Activated B cell treated with CpG ODN at 0.5 μM for 24 hours (primary cell): ENCODE measurements at regions not wholly inside any gene's neighbourhood (a gene's known extent, or its start where the extent isn't known, plus 50 kb on each side); places are given as distances from the start of the nearest gene placed in this dataset.

Source experiments
- ATAC-seq: fragments of 200-7000 bp; cut with Tn5 transposase; one replicate; pipeline ENCODE4 v1.10.0; 2021; ENCODE audit warnings: low read depth, mild to moderate bottlenecking, moderate library complexity
- CTCF ChIA-PET: fragments of 350-600 bp; sonication (Branson Sonifier 250); formaldehyde crosslinking; loops from one replicate; lab custom pipeline; 2021; ENCODE audit warnings: antibody characterized with exemption; lab: Charles Lee
- POLR2A ChIA-PET: fragments of 350-600 bp; sonication (Branson Sonifier 250); formaldehyde crosslinking; loops from one replicate; lab custom pipeline; 2021; ENCODE audit warnings: antibody characterized with exemption; lab: Charles Lee
- DNase-seq: peaks from one replicate; pipeline ENCODE4 v3.0.0; 2022
- H3K27ac Mint-ChIP-seq: one replicate; pipeline ENCODE4 v1.8.0; 2020; ENCODE audit warnings: mixed read lengths
- H3K27me3 Mint-ChIP-seq: one replicate; pipeline ENCODE4 v1.8.0; 2021; ENCODE audit warnings: mixed read lengths
- H3K36me3 Mint-ChIP-seq: one replicate; pipeline ENCODE4 v1.8.0; 2021; ENCODE audit warnings: low read depth, mixed read lengths
- H3K4me1 Mint-ChIP-seq: one replicate; pipeline ENCODE4 v1.8.0; 2021; ENCODE audit warnings: mixed read lengths
- H3K4me3 Mint-ChIP-seq: one replicate; pipeline ENCODE4 v1.8.0; 2020; ENCODE audit warnings: mild to moderate bottlenecking, mixed read lengths
- H3K9me3 Mint-ChIP-seq: one replicate; pipeline ENCODE4 v1.8.0; 2020; ENCODE audit warnings: mixed read lengths
- CTCF ChIP-seq: fragments of 200-600 bp; IDR thresholded peaks from one replicate; pipeline ENCODE4 v1.8.0; 2022; ENCODE audit warnings: antibody characterized with exemption, mild to moderate bottlenecking
- intact Hi-C: fragments of 100-400 bp; cut with micrococcal nuclease; formaldehyde crosslinking; loops from one replicate; pipeline ENCODE4 v1.15.1; 2024

GRCh38 chr9:118283488-118283887 lies 579.3 kb downstream of the TLR4 start:
- no peaks in the 10 kb centered on the region for H3K27me3 Mint-ChIP-seq
- no peaks in the 10 kb centered on the region for H3K9me3 Mint-ChIP-seq
- no peak overlapping the region for H3K27ac Mint-ChIP-seq
- ChIA-PET POLR2A (no interaction called here), CTCF (no interaction called here)
- H3K36me3 Mint-ChIP-seq = no peaks in the 10 kb centered on the region
- no peak for ATAC-seq
- intact Hi-C loops = loop anchor here (10.0 kb wide), 1 partner anchor 639 kb away; no protein-coding TSS in a partner anchor
- H3K4me3 Mint-ChIP-seq = no peak overlapping the region
- no peak for DNase-seq
- no peaks in the 10 kb centered on the region for H3K4me1 Mint-ChIP-seq
- no peak for TF ChIP-seq CTCF

GRCh38 chr9:118290116-118290515 lies 585.9 kb downstream of the TLR4 start:
- H3K9me3 Mint-ChIP-seq = peaks cover 4% of the 10 kb centered on the region
- no peak overlapping the region for H3K4me3 Mint-ChIP-seq
- intact Hi-C loops = no loop called here
- DNase-seq (no peak), ATAC-seq (no peak)
- no peaks in the 10 kb centered on the region for H3K27me3 Mint-ChIP-seq
- ChIA-PET CTCF (no interaction called here), POLR2A (no interaction called here)
- no peaks in the 10 kb centered on the region for H3K4me1 Mint-ChIP-seq
- H3K27ac Mint-ChIP-seq = no peak overlapping the region
- TF ChIP-seq CTCF = no peak
- no peaks in the 10 kb centered on the region for H3K36me3 Mint-ChIP-seq

GRCh38 chr9:118295413-118295812 lies 591.2 kb downstream of the TLR4 start:
- TF ChIP-seq CTCF = no peak
- POLR2A ChIA-PET = no interaction called here
- Mint-ChIP-seq H3K4me3 (no peak overlapping the region), H3K9me3 (peaks cover 2% of the 10 kb centered on the region), H3K27ac (no peak overlapping the region), H3K27me3 (no peaks in the 10 kb centered on the region), H3K36me3 (no peaks in the 10 kb centered on the region), H3K4me1 (no peaks in the 10 kb centered on the region)
- CTCF ChIA-PET = no interaction called here
- ATAC-seq = no peak
- no peak for DNase-seq
- intact Hi-C loops = no loop called here

- ATAC-seq (no peak), DNase-seq (no peak)
- Mint-ChIP-seq H3K4me1 (no peaks in the 10 kb centered on the region), H3K36me3 (no peaks in the 10 kb centered on the region), H3K27me3 (no peaks in the 10 kb centered on the region), H3K4me3 (no peak overlapping the region), H3K9me3 (peaks cover 2% of the 10 kb centered on the region), H3K27ac (no peak overlapping the region)
- no peak for TF ChIP-seq CTCF
- intact Hi-C loops = no loop called here
- POLR2A ChIA-PET = no interaction called here
- CTCF ChIA-PET = no interaction called here
These were observed 598.5 kb downstream of the TLR4 start for GRCh38 chr9:118302721-118303120.

GRCh38 chr9:118303216-118303615 lies 599.0 kb downstream of the TLR4 start:
- H3K4me1 Mint-ChIP-seq = no peaks in the 10 kb centered on the region
- ATAC-seq (no peak), DNase-seq (no peak)
- H3K27me3 Mint-ChIP-seq = no peaks in the 10 kb centered on the region
- TF ChIP-seq CTCF = no peak
- ChIA-PET POLR2A (no interaction called here), CTCF (no interaction called here)
- no peaks in the 10 kb centered on the region for H3K36me3 Mint-ChIP-seq
- H3K4me3 Mint-ChIP-seq = no peak overlapping the region
- intact Hi-C loops = no loop called here
- H3K9me3 Mint-ChIP-seq = peaks cover 2% of the 10 kb centered on the region
- H3K27ac Mint-ChIP-seq = no peak overlapping the region
